GM19328 (cell line): ENCODE measurements at regions not wholly inside any gene's neighbourhood (a gene's known extent, or its start where the extent isn't known, plus 50 kb on each side); places are given as distances from the start of the nearest gene placed in this dataset.

ENCODE experiments used
- ATAC-seq: cut with Tn5 transposase; IDR thresholded peaks from one replicate; pipeline ENCODE4 v1.9.1; 2021; ENCODE audit warnings: mild to moderate bottlenecking, moderate library complexity; ENCODE audit not compliant: unreplicated experiment

GRCh38 chr10:106520698-106521097 is 643.8 kb downstream of the SORCS1 start:
- ATAC-seq, result no peak

- ATAC-seq, result no peak
Observed at GRCh38 chr10:106519376-106520030, 645.0 kb downstream of the SORCS1 start.

DNA sequence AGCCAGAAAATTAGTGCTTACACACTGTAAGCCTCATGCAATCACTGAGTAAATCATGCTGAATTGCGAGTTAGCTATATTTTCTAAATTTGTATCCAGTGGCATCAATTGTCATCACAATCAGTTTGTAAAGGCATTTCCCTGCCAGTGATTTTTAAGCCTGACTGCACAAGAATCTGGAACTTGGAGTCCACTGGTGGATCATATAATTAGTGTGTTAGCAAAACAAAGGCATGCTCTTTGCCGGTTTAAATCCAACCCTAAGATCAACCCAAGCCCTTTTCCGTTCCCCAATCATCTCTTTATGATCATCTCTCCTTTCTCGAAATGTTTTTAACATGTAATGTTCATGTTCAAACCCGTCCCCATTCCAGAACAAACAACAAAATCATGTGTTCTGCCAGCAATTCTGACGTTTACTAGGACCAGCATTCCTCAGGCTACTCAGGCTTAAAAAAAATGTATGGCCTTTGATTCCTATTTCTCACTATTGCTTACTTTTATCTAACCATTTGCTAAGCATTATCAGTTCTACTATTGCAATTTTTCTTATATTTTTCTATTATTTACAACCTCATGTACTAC is 649.2 kb downstream of the SORCS1 start:
- no peak for ATAC-seq

DNA sequence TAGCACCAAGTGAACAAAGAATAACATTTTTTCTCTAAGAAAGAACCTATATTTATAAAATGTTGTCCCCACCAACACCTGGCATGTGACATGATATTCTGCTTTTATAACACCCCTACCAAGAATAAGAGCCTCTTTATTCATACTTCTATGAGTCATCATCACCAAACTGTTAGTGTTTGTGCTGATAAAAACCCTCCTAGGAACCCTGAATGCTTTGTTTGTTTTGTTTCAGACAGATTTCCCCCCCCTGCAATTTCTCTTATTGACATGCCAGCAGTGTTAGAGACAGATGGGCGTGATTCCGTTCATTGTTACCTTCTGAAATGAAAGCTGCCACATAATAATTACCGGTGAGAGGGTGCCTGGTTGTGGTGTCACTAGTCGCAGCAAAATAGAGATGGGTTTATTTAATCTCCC is 651.1 kb downstream of the SORCS1 start:
- ATAC-seq, result no peak

GRCh38 chr10:106511917-106512316 is 652.6 kb downstream of the SORCS1 start:
- ATAC-seq, result no peak

DNA sequence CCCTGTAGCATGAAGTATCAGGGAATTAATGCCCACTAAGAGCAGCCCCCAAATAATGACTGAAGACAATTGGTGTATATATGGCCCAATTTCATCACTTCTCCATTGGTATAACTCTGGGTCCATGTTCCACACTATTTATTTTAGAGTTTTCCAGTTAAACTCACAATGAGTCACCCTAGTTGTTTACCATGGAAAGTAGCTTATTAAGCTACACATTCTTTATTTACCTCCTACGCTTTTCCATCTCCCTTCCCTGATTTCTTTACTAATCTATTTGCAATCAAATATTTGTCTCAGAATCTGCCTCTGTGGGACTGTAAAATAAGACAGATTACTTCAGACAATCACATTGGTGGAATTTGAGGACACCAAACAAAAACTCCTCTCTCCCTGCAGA is 655.6 kb downstream of the SORCS1 start:
- ATAC-seq, result no peak

- ATAC-seq, result no peak
Observed at GRCh38 chr10:106506526-106507283, 657.8 kb downstream of the SORCS1 start.

DNA sequence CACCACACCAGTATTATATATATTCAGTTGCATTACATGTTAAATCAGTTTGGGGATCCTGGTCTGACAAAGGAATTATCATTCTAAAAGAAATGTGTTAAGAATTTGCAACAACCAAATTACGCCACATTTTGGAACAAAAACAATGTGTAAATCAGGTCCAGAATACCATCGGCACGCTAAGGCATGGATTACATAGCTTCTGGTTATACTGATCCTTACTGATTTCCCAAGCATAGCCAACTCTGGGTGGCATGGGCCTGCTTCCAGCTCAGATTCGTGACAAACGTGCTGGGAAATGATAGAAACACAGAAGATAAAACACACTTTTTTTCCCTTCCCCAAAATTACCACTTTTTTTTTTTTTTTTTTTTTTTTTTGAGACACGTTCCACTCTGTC is 660.0 kb downstream of the SORCS1 start:
- ATAC-seq, result no peak

- ATAC-seq, result no peak
Observed at GRCh38 chr10:106502641-106503040, 661.9 kb downstream of the SORCS1 start.

DNA sequence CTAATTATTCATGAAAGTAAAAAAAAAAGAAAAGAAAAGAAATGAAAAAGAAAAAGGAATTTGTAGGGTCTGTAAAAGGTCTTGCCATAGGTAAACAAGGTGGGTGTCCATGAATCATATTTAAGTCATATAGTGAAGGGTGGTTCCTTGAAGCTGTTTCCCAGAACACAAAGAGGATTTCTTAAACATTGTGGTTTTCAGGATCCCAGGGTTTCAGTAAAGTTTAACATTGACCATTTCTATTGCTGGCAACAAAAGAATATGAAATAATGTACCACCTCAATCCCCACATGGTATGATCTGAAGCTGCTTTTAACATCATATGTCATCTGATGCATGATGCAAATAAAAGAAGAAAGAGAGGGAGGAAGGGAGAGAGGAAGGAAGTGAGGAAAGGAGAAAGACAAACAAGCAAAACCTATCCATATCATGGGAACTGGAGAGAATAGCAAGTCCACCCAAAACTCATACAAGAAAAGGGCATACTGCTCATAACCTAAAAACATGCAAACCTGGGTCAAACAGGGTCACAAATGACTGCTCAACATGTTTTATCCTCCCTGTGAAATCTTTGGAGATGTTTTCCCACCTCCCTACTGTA is 663.5 kb downstream of the SORCS1 start:
- ATAC-seq, result no peak

DNA sequence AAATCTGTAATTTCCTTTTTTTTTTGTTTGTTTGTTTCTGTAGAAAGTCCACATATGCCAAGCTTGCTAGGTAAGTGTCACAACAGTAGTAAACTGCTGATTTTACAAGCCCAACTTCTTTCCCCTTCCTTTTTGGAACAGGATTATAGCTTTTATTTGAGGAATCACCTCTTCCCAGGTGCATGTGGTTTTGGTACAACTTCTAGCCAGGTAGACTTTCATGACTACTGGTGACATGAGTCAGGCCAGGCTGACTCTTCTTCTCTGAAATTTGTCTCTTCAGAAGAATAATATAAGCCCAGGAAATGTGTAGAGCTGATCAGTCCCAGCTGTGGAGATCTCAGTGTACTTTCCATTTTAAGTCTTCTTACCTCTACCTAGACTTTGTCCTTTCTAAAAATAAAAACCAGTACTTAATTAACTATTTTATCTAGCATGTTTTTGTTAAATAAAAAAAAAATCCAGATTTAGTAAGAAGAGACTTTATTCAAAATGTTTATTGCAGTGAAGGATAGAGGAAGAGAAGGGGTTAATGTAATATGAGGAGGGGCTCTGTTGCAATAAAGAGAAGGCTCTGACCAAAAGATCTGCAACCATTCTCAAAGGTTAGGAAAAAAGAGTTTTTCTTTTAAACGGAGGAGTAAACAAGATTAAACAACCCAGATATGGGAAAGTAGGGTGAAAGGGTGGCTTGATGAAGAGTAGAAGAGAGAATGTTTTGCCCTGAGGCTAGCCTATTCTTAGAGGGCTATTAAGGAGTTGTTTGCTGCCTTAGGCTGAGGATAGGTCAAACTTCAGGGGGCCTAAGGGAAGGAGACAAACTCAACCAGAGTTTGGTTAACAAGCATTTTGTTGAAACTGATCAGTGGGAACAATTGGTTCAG is 664.2 kb downstream of the SORCS1 start:
- ATAC-seq, result no peak

GRCh38 chr10:106499448-106499847 is 665.1 kb downstream of the SORCS1 start:
- ATAC-seq, result no peak

- ATAC-seq, result no peak
Observed at GRCh38 chr10:106498675-106499074, 665.8 kb downstream of the SORCS1 start.

DNA sequence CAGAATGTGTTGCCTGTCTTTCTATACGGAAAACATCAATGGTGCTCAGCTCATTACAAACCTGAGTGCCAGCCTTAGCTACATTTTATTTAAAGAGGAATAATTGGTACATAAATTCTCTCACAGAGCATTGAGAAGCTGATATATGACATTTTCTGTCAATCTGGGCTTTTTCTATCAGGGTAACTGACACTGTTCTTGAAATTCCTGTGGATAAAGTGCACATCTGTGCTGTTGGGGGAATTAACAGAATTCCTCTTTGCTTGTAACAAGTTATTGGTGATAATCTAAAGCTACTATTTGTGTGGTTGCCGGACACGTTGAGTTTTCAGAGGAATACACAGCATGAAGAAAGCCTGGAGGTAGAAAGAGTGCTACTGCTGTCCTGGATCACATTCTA is 668.6 kb downstream of the SORCS1 start:
- ATAC-seq, result no peak

DNA sequence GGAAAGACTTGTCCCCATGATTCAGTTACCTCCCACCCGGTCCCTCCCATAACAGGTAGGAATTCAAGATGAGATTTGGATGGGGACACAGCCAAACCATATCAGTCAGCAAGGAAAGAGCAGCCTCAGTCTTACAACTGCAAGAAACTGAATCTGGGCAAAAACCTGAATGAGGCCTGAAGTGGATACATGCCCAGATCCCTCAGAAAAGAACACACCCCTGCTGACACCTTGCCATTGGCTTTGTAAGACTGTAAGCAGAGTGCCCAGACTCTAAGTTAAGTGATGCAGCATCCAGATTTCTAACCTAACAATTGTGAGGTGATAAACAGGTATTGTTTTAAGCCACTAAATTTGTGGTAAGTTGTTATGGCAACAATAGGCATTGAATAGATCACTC is 670.8 kb downstream of the SORCS1 start:
- ATAC-seq, result no peak

- no peak for ATAC-seq
Observed at GRCh38 chr10:106493226-106493625, 671.3 kb downstream of the SORCS1 start.

- ATAC-seq, result no peak
Observed at GRCh38 chr10:106487726-106488125, 676.8 kb downstream of the SORCS1 start.

DNA sequence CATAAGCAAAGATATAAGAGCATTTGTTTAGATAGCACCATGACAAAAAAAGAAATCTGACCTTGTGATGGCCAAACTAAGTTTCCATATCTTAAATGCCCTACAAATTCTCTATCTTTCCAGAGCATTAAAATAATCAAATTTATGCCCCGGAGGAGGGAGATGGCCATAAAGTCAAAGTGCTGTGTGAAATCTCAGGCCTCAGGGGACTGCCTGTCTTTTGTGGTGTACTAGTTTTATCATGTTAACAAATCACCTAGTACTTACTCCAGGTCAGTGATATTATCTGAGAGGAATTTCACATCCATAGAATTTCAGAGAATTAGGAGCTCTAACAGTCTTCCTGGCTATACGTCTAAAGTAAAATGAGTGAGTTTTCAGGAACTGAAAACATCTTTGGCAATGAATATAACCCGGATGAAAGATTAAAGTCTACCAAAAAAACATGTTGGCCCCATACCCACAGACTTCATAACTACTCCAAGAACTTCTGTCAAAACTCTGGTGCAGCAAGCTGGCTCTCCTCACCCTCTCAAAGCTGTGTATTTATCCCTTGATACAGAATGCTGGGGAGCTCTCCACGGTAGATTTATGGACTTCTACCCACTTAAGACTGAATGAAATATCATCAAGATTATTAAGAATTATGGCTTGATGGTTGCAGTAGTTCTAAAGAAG is 682.8 kb downstream of the SORCS1 start:
- ATAC-seq, result no peak

DNA sequence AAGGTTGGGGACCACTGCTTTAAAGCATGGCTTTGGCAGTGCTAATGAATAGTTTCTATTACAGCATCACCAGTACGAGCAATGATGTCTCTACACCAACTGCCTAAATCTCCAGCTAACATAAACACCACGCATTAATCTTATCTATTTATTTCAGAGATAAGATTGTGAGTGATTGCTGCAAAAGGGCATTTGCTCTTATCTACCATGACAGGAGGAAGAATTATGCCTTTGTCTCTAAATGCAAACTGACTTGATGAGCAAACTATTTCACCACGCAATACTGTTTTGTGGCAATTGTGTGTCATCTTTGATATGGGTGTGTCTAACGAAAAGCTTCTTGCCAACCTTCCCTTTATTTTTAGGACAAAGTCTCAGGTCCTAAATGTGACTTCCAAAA is 684.9 kb downstream of the SORCS1 start:
- ATAC-seq, result no peak

DNA sequence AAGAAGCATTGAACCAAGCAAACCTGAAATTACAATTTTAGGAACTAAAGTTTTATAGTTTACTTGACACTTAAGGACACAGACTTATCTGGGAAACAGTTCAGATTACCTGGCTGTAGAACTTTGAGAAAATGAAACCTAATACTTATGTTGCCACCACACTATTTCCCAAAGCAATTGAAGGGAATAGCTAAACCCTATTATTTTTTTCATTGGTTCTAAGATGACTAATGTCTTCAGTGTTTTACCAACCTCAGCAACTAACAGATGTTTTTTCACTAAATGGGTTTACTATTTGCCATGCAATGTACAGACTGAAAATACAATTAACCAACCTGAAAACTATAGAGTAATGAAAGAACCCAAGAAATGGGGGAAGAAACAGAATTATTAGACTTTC is 689.6 kb downstream of the SORCS1 start:
- no peak for ATAC-seq
